Stimulated activated CD4-positive, alpha-beta T cell treated with anti-CD3 and anti-CD28 coated beads, Interleukin-1b, Interleukin-23, amount 100 ng/mL, for 48 hours (primary cell): ENCODE measurements at regions not wholly inside any gene's neighbourhood (a gene's known extent, or its start where the extent isn't known, plus 50 kb on each side); places are given as distances from the start of the nearest gene placed in this dataset.

Experiments used
- DNase-seq: peaks from one replicate; pipeline ENCODE4 v3.0.0-alpha.2; 2020

GRCh38 chr10:131490991-131491594, 179.6 kb upstream of the TCERG1L start:
- DNase-seq = no peak

GRCh38 chr10:131492211-131492857, 180.8 kb upstream of the TCERG1L start:
- no peak for DNase-seq

- no peak for DNase-seq
Measured at GRCh38 chr10:131493432-131493831, 181.9 kb upstream of the TCERG1L start.

GRCh38 chr10:131494451-131494850, 182.9 kb upstream of the TCERG1L start:
- DNase-seq = no peak

- no peak for DNase-seq
Measured at GRCh38 chr10:131495224-131495623, 183.7 kb upstream of the TCERG1L start.

- DNase-seq = no peak
Measured at GRCh38 chr10:131495892-131496291, 184.4 kb upstream of the TCERG1L start.

GRCh38 chr10:131496351-131497052, 185.0 kb upstream of the TCERG1L start:
- DNase-seq = no peak

GRCh38 chr10:131499566-131499965, 188.0 kb upstream of the TCERG1L start:
- no peak for DNase-seq

- no peak for DNase-seq
Measured at GRCh38 chr10:131500181-131500580, 188.7 kb upstream of the TCERG1L start.

- DNase-seq = no peak
Measured at GRCh38 chr10:131500892-131501291, 189.4 kb upstream of the TCERG1L start.

GRCh38 chr10:131503992-131504391, 192.5 kb upstream of the TCERG1L start:
- DNase-seq = no peak

GRCh38 chr10:131511391-131511790, 199.9 kb upstream of the TCERG1L start:
- DNase-seq = no peak

GRCh38 chr10:131512852-131513251, 201.3 kb upstream of the TCERG1L start:
- DNase-seq = no peak

GRCh38 chr10:131513445-131513844, 201.9 kb upstream of the TCERG1L start:
- DNase-seq = no peak

GRCh38 chr10:131513901-131514300, 202.4 kb upstream of the TCERG1L start:
- DNase-seq = no peak

- peak; percentile 4 for DNase-seq
Measured at GRCh38 chr10:131514454-131514853, 202.9 kb upstream of the TCERG1L start.

- no peak for DNase-seq
Measured at GRCh38 chr10:131516285-131516684, 204.8 kb upstream of the TCERG1L start.

GRCh38 chr10:131517781-131518180, 206.3 kb upstream of the TCERG1L start:
- no peak for DNase-seq

- no peak for DNase-seq
Measured at GRCh38 chr10:131519723-131520605, 208.4 kb upstream of the TCERG1L start.

- no peak for DNase-seq
Measured at GRCh38 chr10:131531265-131532190, 220.0 kb upstream of the TCERG1L start.

- no peak for DNase-seq
Measured at GRCh38 chr10:131532291-131532690, 220.8 kb upstream of the TCERG1L start.

GRCh38 chr10:131532745-131533341, 221.3 kb upstream of the TCERG1L start:
- no peak for DNase-seq
